H1 (cell line): ENCODE measurements at regions not wholly inside any gene's neighbourhood (a gene's known extent, or its start where the extent isn't known, plus 50 kb on each side); places are given as distances from the start of the nearest gene placed in this dataset.

Experiments
- CTCF ChIA-PET: fragments of 300-600 bp; sonication (Branson Sonifier 250); formaldehyde crosslinking; loops from one replicate; lab custom pipeline; 2021; ENCODE audit not compliant: partially characterized antibody; lab: Charles Lee
- POLR2A ChIA-PET: fragments of 300-600 bp; sonication (Branson Sonifier 250); formaldehyde crosslinking; loops from one replicate; lab custom pipeline; 2021; ENCODE audit warnings: inconsistent platforms; ENCODE audit not compliant: partially characterized antibody; lab: Charles Lee
- DNase-seq, 2 experiments: peaks; one replicate each; pipeline versions ENCODE4 v3.0.0 to v3.0.0-alpha.2; 2010 to 2022; ENCODE audit warnings: low spot score in 2 of 2, low read depth in 1 of 2, mixed read lengths in 1 of 2
- FAIRE-seq: peaks from 2 replicates; lab custom pipeline; 2011; peaks lifted over from hg19 to GRCh38; lab: Jason Lieb, UNC
- H2AFZ ChIP-seq: 2 replicates; pipeline ENCODE4 v1.8.1; 2012; ENCODE audit warnings: low read length, inconsistent platforms
- H2AK5ac ChIP-seq: 2 replicates; pipeline ENCODE4 v1.6.1; 2013; ENCODE audit warnings: low read depth, low read length
- H2BK120ac ChIP-seq: replicated peaks from 2 replicates; pipeline ENCODE3; 2013; ENCODE audit warnings: low read depth, low read length, inconsistent platforms
- H2BK12ac ChIP-seq: 2 replicates; pipeline ENCODE4 v1.6.1; 2013; ENCODE audit warnings: low read depth, low read length
- H2BK15ac ChIP-seq: 2 replicates; pipeline ENCODE4 v1.6.1; 2013; ENCODE audit warnings: low read length
- H2BK20ac ChIP-seq: 2 replicates; pipeline ENCODE4 v1.6.1; 2013; ENCODE audit warnings: low read length
- H2BK5ac ChIP-seq: 2 replicates; pipeline ENCODE4 v1.6.1; 2013; ENCODE audit warnings: low read depth, low read length
- H3K14ac ChIP-seq: 2 replicates; pipeline ENCODE4 v1.6.1; 2013; ENCODE audit warnings: inconsistent platforms; ENCODE audit not compliant: insufficient read length
- H3K18ac ChIP-seq: 2 replicates; pipeline ENCODE4 v1.6.1; 2013; ENCODE audit warnings: low read length; ENCODE audit errors: extremely low read depth
- H3K23ac ChIP-seq: 2 replicates; pipeline ENCODE4 v1.6.1; 2013; ENCODE audit warnings: inconsistent platforms; ENCODE audit not compliant: insufficient read length
- H3K23me2 ChIP-seq: 2 replicates; pipeline ENCODE4 v1.6.1; 2013; ENCODE audit warnings: low read depth, low read length
- H3K27ac ChIP-seq: 2 replicates; pipeline ENCODE4 v1.6.1; 2011; ENCODE audit warnings: low read depth, low read length, inconsistent platforms
- H3K27me3 ChIP-seq, 4 experiments: replicated peaks in 1 of 4; 1 replicate in 1 of 4; 2 replicates in 3 of 4; pipeline versions ENCODE4 v1.6.1 to v1.8.1; 2011 to 2013; ENCODE audit warnings: low read length in 3 of 4, mild to moderate bottlenecking in 3 of 4, inconsistent platforms in 2 of 4, mixed read lengths in 2 of 4, moderate library complexity in 1 of 4; ENCODE audit not compliant: control insufficient read depth in 3 of 4, insufficient read depth in 3 of 4; ENCODE audit errors: extremely low read depth in 1 of 4
- H3K36me3 ChIP-seq, 4 experiments: 2 replicates each; pipeline versions ENCODE4 v1.6.1 to v1.8.1; 2011 to 2013; ENCODE audit warnings: mild to moderate bottlenecking in 4 of 4, low read length in 3 of 4, moderate library complexity in 2 of 4, control low read depth in 1 of 4, inconsistent platforms in 1 of 4; ENCODE audit not compliant: insufficient read depth in 4 of 4, control insufficient read depth in 2 of 4
- H3K4ac ChIP-seq: replicated peaks from 2 replicates; pipeline ENCODE3; 2013; ENCODE audit warnings: low read length, low read depth, mixed read lengths, inconsistent platforms; ENCODE audit not compliant: insufficient read length
- H3K4me1 ChIP-seq, 4 experiments: replicated peaks in 1 of 4; 1 replicate in 1 of 4; 2 replicates in 3 of 4; pipeline versions ENCODE4 v1.6.1 to v1.8.1; 2011 to 2013; ENCODE audit warnings: low read length in 3 of 4, inconsistent platforms in 2 of 4, mixed read lengths in 1 of 4; ENCODE audit not compliant: insufficient read depth in 4 of 4, control insufficient read depth in 3 of 4
- H3K4me2 ChIP-seq, 2 experiments: 2 replicates each; pipeline versions ENCODE4 v1.6.1 to v1.8.1; 2011 to 2013; ENCODE audit warnings: low read depth in 2 of 2, low read length in 2 of 2, control low read depth in 1 of 2, inconsistent platforms in 1 of 2, mild to moderate bottlenecking in 1 of 2; ENCODE audit not compliant: insufficient read depth in 1 of 2
- H3K4me3 ChIP-seq, 4 experiments: fragments of 200-600, 300-600 bp in 1 of 4; sonication (generic), shearing (Covaris generic), sonication (Bioruptor Twin) in 1 of 4; 2 replicates each; pipeline versions ENCODE4 v1.5.1 to v1.8.1; 2011 to 2016; ENCODE audit warnings: low read length in 4 of 4, low read depth in 3 of 4, control low read depth in 2 of 4, inconsistent platforms in 2 of 4, mild to moderate bottlenecking in 2 of 4, mixed read lengths in 1 of 4, moderate library complexity in 1 of 4; ENCODE audit not compliant: insufficient read depth in 2 of 4; ENCODE audit errors: extremely low read depth in 1 of 4
- H3K56ac ChIP-seq: replicated peaks from 2 replicates; pipeline ENCODE3; 2013; ENCODE audit warnings: low read depth, mild to moderate bottlenecking, mixed read lengths, low read length, inconsistent platforms; ENCODE audit not compliant: insufficient read length
- H3K79me1 ChIP-seq: 2 replicates; pipeline ENCODE4 v1.6.1; 2013; ENCODE audit warnings: low read depth, low read length, control low read depth
- H3K79me2 ChIP-seq, 2 experiments: 2 replicates each; pipeline versions ENCODE4 v1.6.1 to v1.8.1; 2012 to 2013; ENCODE audit warnings: low read length in 2 of 2, mild to moderate bottlenecking in 2 of 2, inconsistent platforms in 1 of 2; ENCODE audit not compliant: insufficient read depth in 2 of 2, control insufficient read depth in 1 of 2
- H3K9ac ChIP-seq, 4 experiments: replicated peaks in 1 of 4; 1 replicate in 1 of 4; 2 replicates in 3 of 4; pipeline versions ENCODE4 v1.6.1 to v1.8.1; 2011 to 2013; ENCODE audit warnings: low read depth in 3 of 4, low read length in 3 of 4, control low read depth in 2 of 4, mild to moderate bottlenecking in 2 of 4, moderate library complexity in 2 of 4, inconsistent platforms in 1 of 4; ENCODE audit errors: extremely low read depth in 1 of 4
- H3K9me3 ChIP-seq, 2 experiments: 2 replicates each; pipeline versions ENCODE4 v1.6.1 to v1.8.1; 2012 to 2013; ENCODE audit warnings: mild to moderate bottlenecking in 2 of 2, moderate library complexity in 2 of 2, control low read depth in 1 of 2, inconsistent platforms in 1 of 2, low read depth in 1 of 2, low read length in 1 of 2, mixed read lengths in 1 of 2; ENCODE audit not compliant: insufficient read depth in 2 of 2
- H4K20me1 ChIP-seq, 2 experiments: replicated peaks in 1 of 2; 2 replicates each; pipeline versions ENCODE3 to v1.8.1; 2011 to 2013; ENCODE audit warnings: inconsistent platforms in 2 of 2, low read length in 2 of 2, mild to moderate bottlenecking in 1 of 2; ENCODE audit not compliant: insufficient read depth in 2 of 2, control insufficient read depth in 1 of 2
- H4K5ac ChIP-seq: 2 replicates; pipeline ENCODE4 v1.6.1; 2013; ENCODE audit warnings: low read length, low read depth, mixed read lengths, inconsistent platforms; ENCODE audit not compliant: insufficient read length
- H4K8ac ChIP-seq: 2 replicates; pipeline ENCODE4 v1.8.0; 2013; ENCODE audit warnings: mild to moderate bottlenecking, moderate library complexity, low read length, inconsistent platforms; ENCODE audit not compliant: insufficient read depth; ENCODE audit errors: extremely low read depth
- H4K91ac ChIP-seq: replicated peaks from 2 replicates; pipeline ENCODE3; 2013; ENCODE audit warnings: low read length, mixed read lengths, inconsistent platforms; ENCODE audit not compliant: insufficient read length
- CEBPB ChIP-seq: IDR thresholded peaks from 2 replicates; pipeline ENCODE4 v1.6.1; 2012; ENCODE audit warnings: low read depth, low read length
- EGR1 ChIP-seq: IDR thresholded peaks from 2 replicates; pipeline ENCODE4 v1.6.1; 2011; ENCODE audit warnings: low read depth, low read length, borderline replicate concordance
- JUN ChIP-seq: IDR thresholded peaks from 2 replicates; pipeline ENCODE4 v1.6.1; 2011; ENCODE audit warnings: low read depth, mild to moderate bottlenecking, improper control_type of control experiment, low read length
- KDM5A ChIP-seq: fragments of 200-600 bp; IDR thresholded peaks from 2 replicates; pipeline ENCODE4 v1.7.1; 2012; ENCODE audit warnings: mild to moderate bottlenecking, low read length, inconsistent platforms, mixed read lengths
- NRF1 ChIP-seq: IDR thresholded peaks from 2 replicates; pipeline ENCODE4 v1.6.1; 2011; ENCODE audit warnings: mild to moderate bottlenecking, low read depth, low read length, improper control_type of control experiment
- RBBP5 ChIP-seq: IDR thresholded peaks from 2 replicates; pipeline ENCODE4 v1.7.1; 2012; ENCODE audit warnings: low read depth, mild to moderate bottlenecking, inconsistent platforms, low read length, moderate library complexity, borderline replicate concordance
- RXRA ChIP-seq: IDR thresholded peaks from 2 replicates; pipeline ENCODE4 v1.6.1; 2011; ENCODE audit warnings: low read depth, mild to moderate bottlenecking, low read length, moderate library complexity; ENCODE audit not compliant: insufficient read depth
- SRF ChIP-seq: IDR thresholded peaks from 2 replicates; pipeline ENCODE4 v1.6.1; 2011; ENCODE audit warnings: mild to moderate bottlenecking, low read depth, low read length, moderate library complexity
- TAF7 ChIP-seq: optimal IDR thresholded peaks from 2 replicates; pipeline ENCODE3; 2011; ENCODE audit warnings: low read depth, mild to moderate bottlenecking, inconsistent platforms, low read length, moderate library complexity, borderline replicate concordance
- WGBS, 2 experiments: shearing (Covaris generic) in 1 of 2; methylation state at CpG; one replicate each; pipeline versions ENCODE4 v1.1.6 to v1.1.7; 2013 to 2015; ENCODE audit warnings: low lambda C conversion rate in 2 of 2, mixed read lengths in 2 of 2, inconsistent platforms in 1 of 2, low coverage in 1 of 2, missing lambda C conversion rate in 1 of 2; ENCODE audit not compliant: insufficient replicate concordance in 2 of 2, insufficient coverage in 1 of 2, insufficient read length in 1 of 2; ENCODE audit errors: extremely low coverage in 1 of 2, missing lambda C conversion rate in 1 of 2; 5-methylcytosine and 5-hydroxymethylcytosine counted together
- TF ChIP-seq, protein P1 (sequence below), 3 experiments: IDR thresholded peaks; 1 replicate in 2 of 3; 2 replicates in 1 of 3; pipeline versions ENCODE4 v1.5.1 to v1.6.1; 2011; ENCODE audit warnings: low read length in 3 of 3, mild to moderate bottlenecking in 3 of 3, inconsistent platforms in 2 of 3, low read depth in 1 of 3, moderate library complexity in 1 of 3; ENCODE audit not compliant: insufficient read depth in 1 of 3; ENCODE audit errors: control extremely low read depth in 1 of 3
- TF ChIP-seq, protein P2 (sequence below): IDR thresholded peaks from 2 replicates; pipeline ENCODE4 v1.6.1; 2012; ENCODE audit warnings: inconsistent platforms
- TF ChIP-seq, protein P3 (sequence below): IDR thresholded peaks from 2 replicates; pipeline ENCODE4 v1.6.1; 2011; ENCODE audit warnings: low read depth, mild to moderate bottlenecking, low read length; ENCODE audit not compliant: insufficient read depth

DNA sequence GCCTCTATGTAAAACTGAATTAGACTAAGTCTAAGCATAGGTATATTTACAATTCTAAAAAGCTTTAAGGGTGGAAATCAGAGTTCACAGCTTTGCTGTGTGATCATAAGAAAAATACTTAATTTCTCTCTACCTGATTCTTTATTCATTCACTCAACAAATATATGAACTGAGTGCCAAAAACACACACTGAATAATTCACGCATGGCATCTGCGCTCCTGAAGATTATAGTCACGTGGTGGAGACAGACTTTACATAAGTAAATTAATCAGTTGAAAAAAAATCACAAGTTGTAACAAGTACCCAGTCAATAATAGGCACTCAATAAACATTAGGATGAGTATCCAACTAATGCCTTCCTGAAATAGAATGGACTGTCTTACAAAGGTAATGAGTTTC lies 351.6 kb downstream of the METTL4 start:
- no peak overlapping the region for H3K9ac ChIP-seq
- no peak overlapping the region for H3K4me2 ChIP-seq
- no peak for FAIRE-seq
- no peak overlapping the region for H2BK12ac ChIP-seq
- no peaks in the 10 kb centered on the region for H3K9me3 ChIP-seq
- no peak for DNase-seq
- no peak overlapping the region for H2BK5ac ChIP-seq
- H4K5ac ChIP-seq, result no peak overlapping the region
- H2AK5ac ChIP-seq, result no peak overlapping the region
- no peak overlapping the region for H3K14ac ChIP-seq
- H3K18ac ChIP-seq, result no peak overlapping the region
- WGBS, 2 experiments, result 100% methylated on average over 3 of the region's 3 CpGs; no CpG with 5 or more reads in 1 of the 2 experiments
- H4K91ac ChIP-seq, result no peak overlapping the region
- no peaks in the 10 kb centered on the region for H3K4me1 ChIP-seq
- H2BK15ac ChIP-seq, result no peak overlapping the region
- no peak overlapping the region for H3K23ac ChIP-seq
- H3K4me3 ChIP-seq, result no peak overlapping the region
- H3K27ac ChIP-seq, result no peak overlapping the region
- H4K20me1 ChIP-seq, result no peaks in the 10 kb centered on the region
- H2BK120ac ChIP-seq, result no peak overlapping the region
- no peaks in the 10 kb centered on the region for H3K23me2 ChIP-seq
- H2AFZ ChIP-seq, result no peak overlapping the region
- no peaks in the 10 kb centered on the region for H3K79me1 ChIP-seq
- H3K4ac ChIP-seq, result no peak overlapping the region
- H3K79me2 ChIP-seq, result no peaks in the 10 kb centered on the region
- ChIA-PET POLR2A (no interaction called here), CTCF (no interaction called here)
- no peaks in the 10 kb centered on the region for H3K36me3 ChIP-seq
- no peaks in the 10 kb centered on the region; a peak in 1 of 7 replicates for H3K27me3 ChIP-seq
- H4K8ac ChIP-seq, result no peak overlapping the region
- no peak overlapping the region for H2BK20ac ChIP-seq
- H3K56ac ChIP-seq, result no peak overlapping the region
- TF ChIP-seq RXRA (no peak), SRF (no peak), KDM5A (no peak), CEBPB (no peak), EGR1 (no peak), JUN (no peak), NRF1 (no peak), RBBP5 (no peak), TAF7 (no peak)
- TF ChIP-seq, protein P1, sequence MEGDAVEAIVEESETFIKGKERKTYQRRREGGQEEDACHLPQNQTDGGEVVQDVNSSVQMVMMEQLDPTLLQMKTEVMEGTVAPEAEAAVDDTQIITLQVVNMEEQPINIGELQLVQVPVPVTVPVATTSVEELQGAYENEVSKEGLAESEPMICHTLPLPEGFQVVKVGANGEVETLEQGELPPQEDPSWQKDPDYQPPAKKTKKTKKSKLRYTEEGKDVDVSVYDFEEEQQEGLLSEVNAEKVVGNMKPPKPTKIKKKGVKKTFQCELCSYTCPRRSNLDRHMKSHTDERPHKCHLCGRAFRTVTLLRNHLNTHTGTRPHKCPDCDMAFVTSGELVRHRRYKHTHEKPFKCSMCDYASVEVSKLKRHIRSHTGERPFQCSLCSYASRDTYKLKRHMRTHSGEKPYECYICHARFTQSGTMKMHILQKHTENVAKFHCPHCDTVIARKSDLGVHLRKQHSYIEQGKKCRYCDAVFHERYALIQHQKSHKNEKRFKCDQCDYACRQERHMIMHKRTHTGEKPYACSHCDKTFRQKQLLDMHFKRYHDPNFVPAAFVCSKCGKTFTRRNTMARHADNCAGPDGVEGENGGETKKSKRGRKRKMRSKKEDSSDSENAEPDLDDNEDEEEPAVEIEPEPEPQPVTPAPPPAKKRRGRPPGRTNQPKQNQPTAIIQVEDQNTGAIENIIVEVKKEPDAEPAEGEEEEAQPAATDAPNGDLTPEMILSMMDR (IDR thresholded peaks at IDR 0.05; ENCODE audit: control extremely low read depth in 1 of 3, insufficient read depth in 1 of 3, low read depth in 1 of 3, low read length in 3 of 3), result no peak
- TF ChIP-seq, protein P2, sequence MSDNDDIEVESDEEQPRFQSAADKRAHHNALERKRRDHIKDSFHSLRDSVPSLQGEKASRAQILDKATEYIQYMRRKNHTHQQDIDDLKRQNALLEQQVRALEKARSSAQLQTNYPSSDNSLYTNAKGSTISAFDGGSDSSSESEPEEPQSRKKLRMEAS, result no peak
- TF ChIP-seq, protein P3, sequence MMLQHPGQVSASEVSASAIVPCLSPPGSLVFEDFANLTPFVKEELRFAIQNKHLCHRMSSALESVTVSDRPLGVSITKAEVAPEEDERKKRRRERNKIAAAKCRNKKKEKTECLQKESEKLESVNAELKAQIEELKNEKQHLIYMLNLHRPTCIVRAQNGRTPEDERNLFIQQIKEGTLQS, result no peak
